ENCODE measurements at regions not wholly inside any gene's neighbourhood (a gene's known extent, or its start where the extent isn't known, plus 50 kb on each side); places are given as distances from the start of the nearest gene placed in this dataset.

- TF ChIP-seq GATA2 (IDR thresholded peaks at IDR 0.05; ENCODE audit: low read depth, low read length) (no peak), GATA3 (IDR thresholded peaks at IDR 0.05; ENCODE audit: low read depth, low read length) (no peak)
These were observed 508.8 kb downstream of the DSC3 start for GRCh38 chr18:30533716-30534115.

All from SH-SY5Y (cell line).